GM06990 (cell line): ENCODE measurements at regions not wholly inside any gene's neighbourhood (a gene's known extent, or its start where the extent isn't known, plus 50 kb on each side); places are given as distances from the start of the nearest gene placed in this dataset.
"Not testable (repeated sequence)": the region's sequence is repeated elsewhere in the genome, so short reads cannot be mapped to it uniquely, and the experiment has no call there.

Source experiments
- DNase-seq: peaks from one replicate; pipeline ENCODE4 v3.0.0-alpha.2; 2011; ENCODE audit not compliant: insufficient read length; ENCODE audit errors: extremely low read depth
- H3K27me3 ChIP-seq: replicated peaks from 2 replicates; pipeline ENCODE4 v1.6.0; 2011; ENCODE audit warnings: low read length; ENCODE audit not compliant: control insufficient read depth, insufficient read depth
- H3K36me3 ChIP-seq: 2 replicates; pipeline ENCODE4 v1.5.1; 2011; ENCODE audit warnings: low read length; ENCODE audit not compliant: control insufficient read depth, insufficient read depth
- H3K4me3 ChIP-seq: replicated peaks from 2 replicates; pipeline ENCODE4 v1.5.1; 2011; ENCODE audit warnings: low read depth, mild to moderate bottlenecking, control low read depth, low read length
- CTCF ChIP-seq: IDR thresholded peaks from 2 replicates; pipeline ENCODE4 v1.5.1; 2011; ENCODE audit warnings: low read length, control low read depth, mild to moderate bottlenecking, inconsistent platforms; ENCODE audit not compliant: insufficient read depth, poor library complexity, severe bottlenecking

- Histone ChIP-seq H3K27me3 (no peaks in the 10 kb centered on the region), H3K4me3 (no peak overlapping the region), H3K36me3 (no peaks in the 10 kb centered on the region)
- TF ChIP-seq CTCF = no peak
- DNase-seq = no peak
Measured at GRCh38 chr20:30288346-30288745, 969.1 kb upstream of the DEFB115 start.

GRCh38 chr20:30289049-30289448 lies 968.4 kb upstream of the DEFB115 start:
- not testable (repeated sequence) for H3K4me3 ChIP-seq, DNase-seq, H3K27me3 ChIP-seq, H3K36me3 ChIP-seq

- not testable (repeated sequence) for H3K4me3 ChIP-seq, H3K27me3 ChIP-seq, H3K36me3 ChIP-seq, DNase-seq
Measured at GRCh38 chr20:30289711-30290141, 967.7 kb upstream of the DEFB115 start.

- H3K27me3 ChIP-seq, H3K36me3 ChIP-seq, DNase-seq, H3K4me3 ChIP-seq: not testable (repeated sequence)
Measured at GRCh38 chr20:30290361-30291063, 967.0 kb upstream of the DEFB115 start.

GRCh38 chr20:30291064-30291379 lies 966.4 kb upstream of the DEFB115 start:
- H3K36me3 ChIP-seq, H3K27me3 ChIP-seq, H3K4me3 ChIP-seq, DNase-seq: not testable (repeated sequence)

- not testable (repeated sequence) for DNase-seq, H3K27me3 ChIP-seq, H3K36me3 ChIP-seq, H3K4me3 ChIP-seq
Measured at GRCh38 chr20:30291686-30292085, 965.8 kb upstream of the DEFB115 start.

GRCh38 chr20:30295396-30295795 lies 962.1 kb upstream of the DEFB115 start:
- H3K4me3 ChIP-seq, H3K27me3 ChIP-seq, H3K36me3 ChIP-seq, DNase-seq: not testable (repeated sequence)

GRCh38 chr20:30295967-30296366 lies 961.5 kb upstream of the DEFB115 start:
- not testable (repeated sequence) for H3K27me3 ChIP-seq, DNase-seq, H3K36me3 ChIP-seq, H3K4me3 ChIP-seq

- H3K4me3 ChIP-seq, DNase-seq, H3K27me3 ChIP-seq, H3K36me3 ChIP-seq: not testable (repeated sequence)
Measured at GRCh38 chr20:30297878-30298595, 959.4 kb upstream of the DEFB115 start.

GRCh38 chr20:30300220-30300642 lies 957.2 kb upstream of the DEFB115 start:
- H3K36me3 ChIP-seq, DNase-seq, H3K27me3 ChIP-seq, H3K4me3 ChIP-seq: not testable (repeated sequence)

- not testable (repeated sequence) for DNase-seq, H3K4me3 ChIP-seq, H3K27me3 ChIP-seq, H3K36me3 ChIP-seq
Measured at GRCh38 chr20:30302786-30303185, 954.7 kb upstream of the DEFB115 start.

- DNase-seq, H3K36me3 ChIP-seq, H3K27me3 ChIP-seq, H3K4me3 ChIP-seq: not testable (repeated sequence)
Measured at GRCh38 chr20:30309938-30310337, 947.5 kb upstream of the DEFB115 start.

GRCh38 chr20:30310385-30310784 lies 947.1 kb upstream of the DEFB115 start:
- not testable (repeated sequence) for H3K27me3 ChIP-seq, H3K4me3 ChIP-seq, H3K36me3 ChIP-seq, DNase-seq

GRCh38 chr20:30312220-30312619 lies 945.2 kb upstream of the DEFB115 start:
- not testable (repeated sequence) for H3K4me3 ChIP-seq, H3K36me3 ChIP-seq, DNase-seq, H3K27me3 ChIP-seq
